HG03521 (cell line): ENCODE measurements at regions not wholly inside any gene's neighbourhood (a gene's known extent, or its start where the extent isn't known, plus 50 kb on each side); places are given as distances from the start of the nearest gene placed in this dataset.

Experiments used
- ATAC-seq: cut with Tn5 transposase; IDR thresholded peaks from one replicate; pipeline ENCODE4 v1.9.1; 2021; ENCODE audit warnings: mild to moderate bottlenecking, moderate library complexity; ENCODE audit not compliant: unreplicated experiment

DNA sequence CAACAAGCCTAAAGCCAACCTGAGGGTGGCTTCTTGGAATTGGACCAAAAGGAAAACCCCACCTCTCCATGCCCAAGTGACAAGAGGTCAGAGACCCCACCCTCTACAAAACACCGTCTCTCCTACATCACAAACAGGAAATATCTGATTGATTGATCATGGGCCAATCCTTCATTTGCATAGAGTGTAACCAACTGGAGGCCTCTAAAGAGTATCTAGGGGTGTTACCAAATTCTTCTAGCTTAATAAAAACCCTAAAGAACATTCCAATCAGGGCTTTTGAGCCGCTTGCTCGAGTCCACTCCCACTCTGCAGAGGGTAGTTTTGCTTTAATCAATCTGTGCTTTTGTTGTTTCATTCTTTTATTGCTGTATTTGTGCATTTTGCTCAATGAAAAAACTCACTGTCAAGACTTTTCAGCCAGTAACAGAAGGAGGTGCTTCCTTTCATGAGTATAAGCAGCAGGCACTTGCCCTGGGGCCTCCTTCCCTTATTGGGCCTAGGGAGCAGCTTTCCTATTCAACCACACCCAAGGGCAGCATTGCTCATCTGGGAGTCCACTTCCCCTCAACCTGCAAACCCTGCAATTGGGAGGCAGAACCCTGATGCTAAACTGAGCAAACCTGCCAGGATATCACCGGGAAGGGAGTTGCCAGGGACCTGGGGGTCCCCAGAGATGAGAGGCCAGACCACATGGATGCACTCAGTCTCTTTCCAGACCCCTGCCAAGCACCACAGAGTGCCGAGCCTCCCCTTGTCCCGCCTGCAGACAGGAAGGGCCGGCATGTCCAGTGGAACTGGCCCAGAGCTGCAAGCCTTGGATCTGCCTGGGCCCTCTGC, 154.3 kb upstream of the VSTM2B start:
- no peak for ATAC-seq

DNA sequence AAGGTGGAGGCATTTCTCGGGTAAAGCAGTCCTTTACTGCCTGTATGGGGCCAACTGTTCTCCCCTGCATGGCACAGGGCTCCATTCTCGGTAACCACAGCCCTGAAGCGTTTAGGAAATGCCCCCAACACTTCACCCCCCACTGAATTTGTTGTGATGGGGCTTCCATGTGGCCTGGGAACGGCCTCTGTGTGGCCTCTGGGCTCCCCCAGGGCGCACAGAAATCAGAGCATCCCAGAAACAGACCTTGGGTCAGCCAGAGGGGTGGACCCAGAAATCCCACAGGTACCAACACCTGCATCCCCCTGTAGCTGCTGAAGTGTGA, 153.7 kb upstream of the VSTM2B start:
- no peak for ATAC-seq

DNA sequence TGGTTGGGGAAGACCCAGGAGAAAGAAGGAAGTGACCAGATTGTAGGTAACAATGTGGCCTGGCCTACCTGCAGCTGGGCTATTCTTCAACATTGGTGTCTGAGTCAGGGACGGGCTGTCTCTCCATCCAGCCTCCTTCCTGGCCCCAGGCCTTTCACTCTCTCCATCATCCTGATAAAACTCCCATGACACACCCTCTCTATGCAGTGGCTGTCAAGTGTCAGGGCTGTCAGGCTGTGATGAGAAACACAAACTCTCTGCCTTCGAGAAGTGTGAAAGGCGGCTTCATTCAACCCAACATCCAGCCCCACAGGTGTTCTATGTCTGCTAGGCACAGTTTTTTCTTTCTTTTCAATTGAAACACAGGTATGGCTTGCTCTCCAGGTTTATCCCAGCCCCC, 153.3 kb upstream of the VSTM2B start:
- ATAC-seq: no peak

DNA sequence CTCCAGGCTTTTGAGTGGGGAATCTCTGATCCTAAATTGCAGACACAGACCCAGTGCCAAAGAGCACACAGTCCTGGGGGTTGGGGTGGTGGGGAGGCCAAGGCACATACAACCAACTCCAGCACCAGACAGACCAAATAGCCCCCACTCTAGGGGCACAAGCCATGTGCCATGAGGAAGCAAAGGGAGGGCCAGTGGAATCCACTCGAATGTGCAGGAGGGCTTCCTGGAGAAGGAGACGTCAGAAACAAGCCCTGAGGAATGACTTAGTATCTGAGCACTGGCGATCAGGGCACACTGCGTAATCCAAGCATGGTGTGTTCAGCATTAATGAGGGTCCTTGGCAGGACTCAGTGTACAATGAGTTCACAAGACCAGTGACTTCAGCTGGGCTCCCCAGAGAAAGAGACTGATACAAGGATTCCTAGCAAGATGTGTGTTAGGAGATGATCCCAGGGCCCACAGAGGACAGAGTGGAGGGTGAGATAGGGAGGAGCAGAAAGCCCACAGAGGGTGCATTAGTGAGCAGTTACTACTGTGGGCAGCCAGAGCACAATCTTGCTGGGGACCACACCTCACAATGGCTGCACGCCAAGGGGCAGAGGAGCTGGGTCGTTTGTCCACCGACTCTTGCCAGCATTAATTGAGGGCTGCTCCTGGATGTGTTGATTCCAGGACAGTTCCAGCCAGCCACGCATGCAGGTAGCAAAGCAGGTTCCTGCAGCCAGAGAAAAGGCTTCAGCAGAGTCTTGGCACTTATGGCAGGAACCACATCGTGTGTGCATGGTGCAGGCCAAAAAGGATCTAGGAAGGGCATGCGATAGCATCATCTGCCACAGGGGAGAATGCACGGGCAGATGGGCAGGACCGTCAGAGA, 152.6 kb upstream of the VSTM2B start:
- ATAC-seq: no peak

DNA sequence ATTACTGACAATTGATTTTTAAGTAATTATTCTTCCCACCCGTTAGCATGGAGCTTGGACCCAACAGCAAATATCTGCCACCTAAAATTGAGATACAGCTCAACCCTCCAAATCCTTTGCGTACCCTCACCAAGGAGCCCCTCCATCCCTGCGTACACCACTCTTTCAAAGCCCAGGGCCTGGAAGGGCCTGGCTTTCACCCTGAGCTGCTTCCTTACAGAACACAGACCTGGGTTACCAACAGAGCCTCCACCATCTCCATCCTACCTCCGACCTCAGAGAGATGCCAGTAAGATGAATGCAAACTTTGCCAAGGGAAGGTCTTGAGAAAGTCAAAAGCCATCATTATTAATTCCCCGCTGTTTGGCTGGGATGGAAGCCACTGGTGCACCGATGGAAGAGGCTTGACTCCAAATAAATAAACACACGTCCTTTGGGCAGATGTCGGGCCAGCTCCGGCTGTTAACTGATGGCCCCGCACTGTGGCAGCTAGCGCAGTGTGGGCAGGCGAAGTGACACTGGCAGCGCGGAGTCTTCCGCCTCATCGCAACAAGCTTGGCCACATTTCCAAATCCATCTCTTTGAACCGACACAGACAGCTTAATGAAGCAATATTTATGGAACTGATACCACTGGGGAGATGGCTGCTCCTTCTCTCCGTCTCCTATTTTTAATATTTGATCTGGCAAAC, 150.2 kb upstream of the VSTM2B start:
- ATAC-seq: no peak

DNA sequence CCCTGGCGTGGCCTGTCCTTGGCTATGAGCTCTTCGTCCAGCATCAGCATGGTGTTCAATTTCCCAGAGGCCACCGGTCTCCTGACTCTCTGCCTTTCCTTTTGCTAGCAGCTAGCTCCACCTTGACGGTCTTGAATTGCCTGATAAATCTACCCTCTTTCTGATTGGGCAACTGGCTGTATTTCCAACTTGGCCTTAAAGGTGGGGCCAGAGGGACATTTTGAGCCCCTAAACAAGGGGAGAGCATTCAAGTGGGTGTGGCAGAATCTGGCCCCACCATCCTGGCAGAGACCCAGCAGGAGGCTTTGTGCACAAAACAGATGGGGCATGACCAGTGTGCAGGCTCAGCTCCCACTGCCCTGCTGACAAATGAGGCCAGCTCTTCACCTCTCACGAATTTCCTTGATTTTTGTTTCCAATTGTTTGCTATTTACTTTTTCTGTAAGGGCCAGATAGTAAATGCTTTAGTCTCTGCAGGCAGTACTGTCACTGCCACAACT, 148.9 kb upstream of the VSTM2B start:
- ATAC-seq: no peak

DNA sequence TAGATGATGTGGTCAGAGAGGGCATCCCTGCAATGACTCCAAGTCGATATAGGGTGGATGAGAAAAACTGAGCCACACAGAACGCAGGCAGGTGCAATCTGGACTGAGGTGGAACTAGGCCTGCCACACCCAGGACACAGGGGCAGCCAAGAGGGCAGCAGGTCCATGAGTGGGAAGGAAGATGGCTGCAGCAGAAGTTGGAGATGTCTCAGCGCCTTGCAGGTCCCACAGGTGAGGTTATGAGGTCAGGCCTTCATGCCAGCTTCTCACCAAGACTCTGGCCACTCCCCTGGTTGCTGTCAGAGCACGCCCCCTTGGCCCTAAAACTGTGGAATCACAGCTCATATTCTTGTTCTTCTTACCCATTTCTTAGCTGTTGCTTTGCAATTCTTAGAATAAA, 147.7 kb upstream of the VSTM2B start:
- ATAC-seq: no peak

DNA sequence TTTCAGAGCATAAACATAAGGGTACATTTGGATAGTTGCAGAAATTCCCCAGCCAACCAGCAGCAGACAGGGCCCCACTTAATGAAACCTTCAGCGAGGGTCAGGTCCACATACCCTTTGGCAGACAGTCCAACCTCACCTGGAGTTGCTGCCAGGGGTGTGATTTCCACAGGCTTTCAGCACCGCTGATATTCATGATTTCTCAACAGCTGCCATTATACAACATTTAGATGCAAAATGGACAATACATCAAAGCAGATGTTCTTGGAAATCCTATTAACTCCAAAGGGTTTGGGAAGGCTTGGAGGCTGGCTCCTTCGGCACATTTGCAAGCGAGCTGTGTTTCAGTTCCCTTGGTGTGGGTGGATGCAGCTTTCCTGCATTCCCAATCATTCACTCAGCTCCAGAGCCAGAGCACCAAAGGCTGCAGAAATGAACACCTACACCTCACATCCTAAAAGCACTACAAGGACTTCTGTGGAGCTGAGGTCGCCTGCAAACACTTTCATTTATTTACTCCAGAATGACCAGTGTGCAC, 147.2 kb upstream of the VSTM2B start:
- no peak for ATAC-seq

DNA sequence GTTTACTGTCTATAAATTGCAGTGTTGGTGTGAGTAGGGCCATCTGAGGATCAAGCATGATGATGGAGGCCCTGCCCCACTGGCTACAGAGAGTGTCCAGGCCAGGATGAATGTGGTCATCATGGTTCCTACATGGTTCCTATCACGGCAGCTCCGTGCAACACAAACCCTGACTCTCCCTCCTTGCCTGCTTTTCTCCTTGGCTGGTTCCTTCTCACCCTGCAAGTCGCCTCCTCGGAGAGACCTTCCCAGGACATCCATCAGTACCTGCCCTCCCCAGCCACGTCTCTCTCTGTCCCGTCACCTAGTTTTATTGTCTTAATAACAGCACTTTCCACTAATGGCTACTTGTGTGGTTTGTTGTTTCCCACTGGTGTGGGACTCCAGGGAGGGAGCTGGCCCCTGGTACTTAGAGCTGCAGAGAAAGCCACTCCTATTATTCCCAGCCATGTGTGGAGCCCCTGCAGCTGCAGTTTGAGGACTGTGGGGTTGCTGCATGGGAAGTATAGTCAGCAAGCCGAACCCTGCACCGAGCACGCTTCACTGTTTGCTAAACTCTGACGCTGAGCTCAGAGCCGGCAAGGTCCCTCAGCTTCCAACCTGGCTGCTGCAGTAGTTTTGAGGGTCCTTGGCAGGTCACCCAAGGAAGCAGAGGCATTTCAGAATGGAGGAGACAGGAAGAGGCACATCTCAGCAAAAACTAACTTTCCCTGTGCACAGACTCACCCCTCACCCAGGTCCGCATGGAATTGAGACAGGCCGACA, 146.4 kb upstream of the VSTM2B start:
- ATAC-seq: no peak

DNA sequence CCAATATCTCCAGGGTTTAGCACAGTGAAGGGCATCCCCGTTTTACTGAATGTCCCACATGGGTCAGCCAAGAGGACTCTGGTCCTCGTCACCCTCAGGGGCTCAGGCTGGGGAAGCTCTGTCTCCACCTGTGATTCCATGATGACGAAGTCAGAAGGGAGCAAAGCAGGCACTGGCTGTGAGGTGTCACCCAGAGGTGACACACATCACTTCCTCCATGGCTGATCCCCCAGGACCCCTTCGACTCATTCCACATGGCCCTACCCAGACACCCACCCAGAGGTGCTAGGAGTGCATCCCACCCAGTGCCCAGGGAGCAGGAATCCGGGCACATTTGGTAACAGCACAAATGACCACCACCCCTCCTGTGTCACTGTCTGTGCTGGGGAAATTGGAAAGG, 145.2 kb upstream of the VSTM2B start:
- ATAC-seq: no peak

DNA sequence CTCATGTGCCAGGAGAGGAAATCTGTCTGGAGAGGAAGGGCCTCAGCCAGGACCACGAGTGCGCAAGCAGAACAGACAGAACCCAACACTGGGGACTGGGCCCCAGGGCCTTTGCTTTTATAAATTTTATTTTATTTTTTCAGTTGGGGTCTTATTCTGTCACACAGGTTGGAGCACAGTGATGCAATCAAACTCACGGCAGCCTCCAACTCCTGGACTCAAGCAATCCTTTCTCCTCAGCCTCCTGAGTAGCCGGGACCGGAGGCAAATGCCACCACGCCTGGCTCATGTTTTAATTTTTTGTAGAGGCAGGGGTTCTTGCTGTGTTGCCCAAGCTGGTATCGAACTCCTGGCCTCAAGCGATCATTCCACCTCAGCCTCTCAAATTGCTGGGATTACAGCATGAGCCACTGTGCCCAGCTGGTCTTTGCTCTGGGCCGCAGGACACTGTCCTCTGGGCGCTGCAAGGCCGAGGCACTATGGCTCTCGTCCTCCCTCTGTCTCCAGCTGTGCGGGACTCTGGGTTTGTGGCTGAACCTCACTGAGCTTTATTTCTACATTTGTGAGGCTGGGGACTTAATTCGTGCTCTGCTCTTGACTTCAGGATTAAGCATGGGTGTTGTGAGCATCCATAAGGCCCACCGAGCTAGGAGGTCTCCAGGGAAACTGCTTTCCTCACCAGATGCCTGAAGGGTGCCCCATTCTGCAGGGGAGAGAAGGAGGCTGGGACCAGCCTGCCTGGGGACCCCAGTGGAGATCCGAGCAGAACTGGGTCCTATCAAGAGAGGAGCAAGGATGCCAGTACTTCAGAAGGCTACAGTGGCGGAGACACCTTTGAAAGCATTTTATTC, 144.2 kb upstream of the VSTM2B start:
- no peak for ATAC-seq

DNA sequence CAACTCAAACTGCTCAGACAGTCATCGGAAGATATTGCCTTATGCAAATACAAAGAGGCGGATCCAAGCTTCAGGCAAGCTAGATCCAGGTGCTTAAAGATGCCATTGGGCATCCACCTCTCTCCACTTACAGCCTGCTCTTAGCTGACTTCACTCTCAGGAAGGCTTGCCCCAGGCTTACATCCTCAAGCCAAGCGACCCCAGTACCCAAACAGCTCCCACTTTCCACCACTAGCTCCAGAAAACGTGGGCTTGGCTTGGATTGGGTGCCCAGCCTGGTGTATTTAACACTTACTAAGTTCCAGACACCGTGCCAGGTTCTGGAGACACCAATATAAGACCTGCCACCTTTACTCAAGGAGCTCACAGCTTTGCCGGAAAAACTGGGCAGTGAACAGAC, 142.1 kb upstream of the VSTM2B start:
- no peak for ATAC-seq

DNA sequence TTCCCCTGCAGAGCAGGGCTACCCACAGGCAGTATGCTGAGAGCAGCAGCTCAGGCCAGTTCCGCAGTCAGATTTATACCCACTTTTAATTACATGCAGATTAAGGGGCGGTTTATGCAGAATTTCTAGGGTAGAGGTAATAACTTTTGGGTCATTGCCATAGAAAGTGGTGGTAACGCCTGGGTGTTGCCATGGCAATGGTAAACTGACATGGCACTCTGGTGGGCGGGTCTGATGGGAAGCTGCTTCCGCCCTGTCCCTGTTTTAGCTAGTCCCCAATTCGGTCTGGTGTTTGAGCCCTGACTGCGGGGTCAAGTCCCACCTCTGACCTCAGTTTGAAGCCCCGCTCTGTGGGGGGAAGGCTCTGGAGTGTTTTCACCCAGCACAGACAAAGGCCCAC, 141.1 kb upstream of the VSTM2B start:
- no peak for ATAC-seq

DNA sequence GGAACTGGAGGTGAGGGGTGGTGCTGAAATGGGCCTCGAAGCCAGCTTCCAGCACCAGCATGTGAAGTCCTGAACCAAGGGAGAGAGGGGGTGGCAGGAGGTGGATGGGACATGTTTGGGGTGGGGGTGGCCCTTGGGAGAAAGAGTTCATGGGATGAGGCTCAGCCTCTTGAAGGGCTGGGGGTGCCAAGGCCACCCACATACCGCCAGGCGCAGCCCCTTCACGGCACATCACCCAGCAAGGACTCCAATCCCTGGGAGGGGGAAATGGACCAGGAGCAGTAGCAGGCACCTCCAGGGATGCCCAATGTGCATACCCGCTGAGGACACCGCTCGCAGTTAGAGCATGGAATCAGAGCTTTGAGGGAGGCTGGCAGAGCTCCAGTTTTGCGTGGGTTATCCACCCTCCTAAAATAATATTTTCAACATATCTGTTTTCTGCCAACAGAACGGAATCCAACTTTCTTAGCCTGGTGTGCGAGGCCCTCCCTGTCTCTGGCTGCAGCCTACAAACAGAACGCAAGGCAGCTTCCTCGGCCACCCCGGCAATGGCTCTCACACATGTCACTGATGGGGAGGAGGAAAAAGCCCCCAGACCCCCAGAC, 140.5 kb upstream of the VSTM2B start:
- ATAC-seq: no peak

DNA sequence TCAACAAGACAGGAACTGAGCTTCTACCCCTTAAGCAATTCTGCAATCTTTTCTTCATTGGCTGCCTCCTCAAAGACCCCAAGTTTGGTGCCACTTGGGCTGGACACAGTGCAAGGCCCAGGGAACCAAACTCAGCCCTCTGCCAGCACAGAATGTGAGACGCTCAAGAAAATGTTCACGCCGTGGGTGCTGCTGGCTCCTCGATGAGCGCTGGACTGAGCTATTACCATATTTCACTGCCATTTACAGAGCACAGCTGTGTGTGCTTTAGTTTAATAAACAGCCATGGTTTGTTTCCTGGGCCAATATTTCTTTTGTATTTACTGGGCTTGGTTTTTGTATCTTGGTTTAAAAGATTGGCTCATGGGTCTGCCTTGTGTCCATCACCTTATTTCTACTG, 138.8 kb upstream of the VSTM2B start:
- no peak for ATAC-seq

DNA sequence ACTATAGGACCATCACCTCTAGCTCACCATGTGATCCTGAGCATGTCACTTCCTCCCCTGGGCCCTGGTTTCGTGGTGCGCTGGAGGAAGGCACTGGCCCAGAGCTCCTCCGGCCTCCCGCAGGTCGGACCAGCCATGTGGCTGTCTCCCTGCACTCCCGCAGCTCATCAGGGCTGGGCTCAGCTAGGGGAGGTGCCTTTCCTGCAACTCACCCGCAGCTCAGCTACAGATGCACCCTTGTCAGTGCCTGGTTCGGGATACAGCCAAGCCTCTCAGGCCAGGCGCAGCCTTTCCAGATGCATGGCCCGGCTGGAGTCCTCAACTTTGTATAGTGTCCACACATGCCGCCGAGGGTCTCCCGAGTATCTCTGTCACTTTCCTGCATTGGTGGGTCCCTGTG, 138.2 kb upstream of the VSTM2B start:
- ATAC-seq: no peak

DNA sequence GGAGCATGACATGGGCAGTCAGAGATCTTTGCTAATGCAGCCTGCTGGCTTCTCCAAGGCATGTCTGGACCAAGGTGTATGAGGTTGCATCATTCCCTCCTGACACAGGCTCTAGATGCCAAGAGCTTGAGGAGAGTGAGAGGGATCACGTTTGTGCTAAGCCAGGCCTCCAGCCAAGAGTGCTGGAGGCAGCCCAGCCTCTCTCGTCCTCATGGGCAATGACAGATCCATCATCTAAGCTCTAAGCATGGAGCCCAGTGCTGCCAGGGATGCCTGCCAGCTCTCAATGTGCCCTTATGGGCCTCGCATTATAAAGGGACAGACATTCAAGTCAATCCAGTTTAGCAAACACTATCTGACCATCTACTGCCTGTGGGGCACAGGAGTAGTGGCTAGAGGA, 136.3 kb upstream of the VSTM2B start:
- no peak for ATAC-seq

DNA sequence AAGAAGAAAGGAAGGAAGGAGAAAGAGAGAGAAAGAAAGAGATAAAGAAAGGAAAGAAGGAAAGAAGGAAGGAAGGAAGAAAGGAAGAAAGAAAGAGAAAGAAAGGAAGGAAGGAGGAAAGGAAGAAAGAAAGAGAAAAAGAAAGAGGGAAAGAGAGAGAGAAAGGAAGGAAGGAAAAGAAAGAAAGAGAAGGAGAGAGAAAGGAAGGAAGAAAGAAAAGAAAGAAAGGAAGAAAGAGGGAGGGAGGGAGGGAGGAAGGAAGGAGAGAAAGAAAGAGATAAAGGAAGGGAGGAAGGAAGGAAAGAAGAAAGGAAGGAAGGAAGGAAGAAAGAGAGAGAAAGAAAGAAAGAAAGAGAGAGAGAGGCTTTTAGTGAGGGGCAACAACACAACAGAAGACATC, 135.1 kb upstream of the VSTM2B start:
- no peak for ATAC-seq

DNA sequence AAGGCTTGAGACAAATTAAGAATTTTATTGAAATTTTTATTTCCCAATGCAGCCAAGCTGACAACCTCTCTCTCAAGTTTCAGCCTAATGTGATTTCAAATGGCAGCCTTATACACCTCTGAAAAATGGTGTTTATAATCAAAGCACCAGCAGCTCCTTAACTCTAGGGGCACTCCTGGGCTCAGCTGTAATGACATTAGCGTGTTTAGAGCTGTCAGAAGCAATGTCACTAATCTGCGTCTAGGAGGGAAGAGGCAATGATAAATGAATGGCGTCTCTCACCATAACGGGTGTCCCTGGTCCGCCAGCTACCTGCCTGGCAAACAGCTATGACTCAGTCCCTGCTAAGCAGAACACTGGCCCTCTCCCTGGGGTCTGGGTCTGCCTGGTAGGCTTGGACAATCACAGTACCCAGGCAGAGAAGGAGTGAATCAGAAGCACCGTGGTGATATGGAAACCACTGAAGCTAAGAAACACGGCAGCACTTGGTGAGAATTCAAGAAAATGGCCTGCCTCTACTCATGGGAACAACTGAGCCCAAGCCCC, 131.8 kb upstream of the VSTM2B start:
- ATAC-seq: no peak
